GM12801 (cell line): ENCODE measurements at regions not wholly inside any gene's neighbourhood (a gene's known extent, or its start where the extent isn't known, plus 50 kb on each side); places are given as distances from the start of the nearest gene placed in this dataset.

Experiments used
- TF ChIP-seq, protein P1 (sequence below): IDR thresholded peaks from one replicate; pipeline ENCODE4 v1.5.1; 2011; ENCODE audit warnings: control low read depth; ENCODE audit not compliant: insufficient read length; ENCODE audit errors: extremely low read depth

DNA sequence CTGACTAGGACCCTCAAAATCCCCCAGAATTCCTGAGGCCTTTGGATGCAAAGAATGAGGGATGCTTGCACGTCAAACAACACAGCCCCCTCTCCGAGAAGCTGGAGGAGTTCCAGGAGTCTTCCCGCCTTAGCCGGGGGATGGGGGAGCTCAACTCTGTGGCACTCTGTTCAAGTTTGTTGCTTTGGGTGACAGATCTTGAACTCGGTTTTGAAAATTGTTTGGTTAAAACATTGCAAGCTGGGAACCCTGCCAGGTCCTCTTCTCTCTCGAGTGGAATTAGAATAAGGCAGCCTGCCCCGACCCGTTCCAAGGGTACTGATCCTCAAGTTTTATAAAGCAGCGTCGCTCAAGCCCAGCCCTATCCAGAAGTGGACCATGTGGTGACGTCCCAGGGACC lies 244.1 kb downstream of the LOXHD1 start:
- TF ChIP-seq, protein P1, sequence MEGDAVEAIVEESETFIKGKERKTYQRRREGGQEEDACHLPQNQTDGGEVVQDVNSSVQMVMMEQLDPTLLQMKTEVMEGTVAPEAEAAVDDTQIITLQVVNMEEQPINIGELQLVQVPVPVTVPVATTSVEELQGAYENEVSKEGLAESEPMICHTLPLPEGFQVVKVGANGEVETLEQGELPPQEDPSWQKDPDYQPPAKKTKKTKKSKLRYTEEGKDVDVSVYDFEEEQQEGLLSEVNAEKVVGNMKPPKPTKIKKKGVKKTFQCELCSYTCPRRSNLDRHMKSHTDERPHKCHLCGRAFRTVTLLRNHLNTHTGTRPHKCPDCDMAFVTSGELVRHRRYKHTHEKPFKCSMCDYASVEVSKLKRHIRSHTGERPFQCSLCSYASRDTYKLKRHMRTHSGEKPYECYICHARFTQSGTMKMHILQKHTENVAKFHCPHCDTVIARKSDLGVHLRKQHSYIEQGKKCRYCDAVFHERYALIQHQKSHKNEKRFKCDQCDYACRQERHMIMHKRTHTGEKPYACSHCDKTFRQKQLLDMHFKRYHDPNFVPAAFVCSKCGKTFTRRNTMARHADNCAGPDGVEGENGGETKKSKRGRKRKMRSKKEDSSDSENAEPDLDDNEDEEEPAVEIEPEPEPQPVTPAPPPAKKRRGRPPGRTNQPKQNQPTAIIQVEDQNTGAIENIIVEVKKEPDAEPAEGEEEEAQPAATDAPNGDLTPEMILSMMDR = no peak

DNA sequence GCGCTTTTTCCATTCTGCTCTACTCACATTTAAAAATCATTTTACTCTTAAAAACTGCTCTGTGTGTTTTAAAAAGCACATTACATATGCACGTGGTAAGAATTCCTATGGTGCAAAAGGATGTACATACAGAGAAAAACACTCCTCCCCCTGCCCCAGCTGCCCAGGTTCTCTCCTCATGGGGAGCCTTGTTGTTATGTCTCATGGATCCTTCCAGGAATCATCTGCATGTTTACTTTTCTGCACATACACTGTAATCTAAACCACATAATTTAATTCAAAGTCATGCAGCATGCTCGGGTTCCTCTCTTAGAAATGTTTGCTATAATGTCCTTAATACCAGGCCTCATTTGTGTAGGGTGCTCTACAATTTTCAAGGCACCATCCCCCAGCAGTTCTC lies 243.3 kb downstream of the LOXHD1 start:
- TF ChIP-seq, protein P1 = no peak

DNA sequence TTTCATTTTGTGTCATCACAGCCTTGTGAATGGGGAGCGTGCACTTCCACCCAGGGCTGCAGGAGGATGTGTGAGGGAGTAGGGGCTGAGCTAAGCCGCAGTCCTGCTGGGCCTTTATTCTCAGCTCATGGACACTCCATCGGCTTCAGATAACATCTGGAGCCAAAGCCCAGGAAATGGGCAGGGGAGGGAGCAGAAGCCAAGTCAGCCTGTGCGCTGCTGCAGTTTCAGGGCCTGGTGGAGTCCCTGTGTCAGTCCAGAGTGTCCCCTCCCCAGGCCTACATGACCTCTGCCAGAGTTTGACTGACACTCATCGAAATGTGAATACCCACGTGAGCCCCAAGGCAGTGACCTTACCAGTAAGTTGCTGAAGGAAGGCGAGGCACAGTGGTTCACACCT lies 242.2 kb downstream of the LOXHD1 start:
- TF ChIP-seq, protein P1 = no peak

DNA sequence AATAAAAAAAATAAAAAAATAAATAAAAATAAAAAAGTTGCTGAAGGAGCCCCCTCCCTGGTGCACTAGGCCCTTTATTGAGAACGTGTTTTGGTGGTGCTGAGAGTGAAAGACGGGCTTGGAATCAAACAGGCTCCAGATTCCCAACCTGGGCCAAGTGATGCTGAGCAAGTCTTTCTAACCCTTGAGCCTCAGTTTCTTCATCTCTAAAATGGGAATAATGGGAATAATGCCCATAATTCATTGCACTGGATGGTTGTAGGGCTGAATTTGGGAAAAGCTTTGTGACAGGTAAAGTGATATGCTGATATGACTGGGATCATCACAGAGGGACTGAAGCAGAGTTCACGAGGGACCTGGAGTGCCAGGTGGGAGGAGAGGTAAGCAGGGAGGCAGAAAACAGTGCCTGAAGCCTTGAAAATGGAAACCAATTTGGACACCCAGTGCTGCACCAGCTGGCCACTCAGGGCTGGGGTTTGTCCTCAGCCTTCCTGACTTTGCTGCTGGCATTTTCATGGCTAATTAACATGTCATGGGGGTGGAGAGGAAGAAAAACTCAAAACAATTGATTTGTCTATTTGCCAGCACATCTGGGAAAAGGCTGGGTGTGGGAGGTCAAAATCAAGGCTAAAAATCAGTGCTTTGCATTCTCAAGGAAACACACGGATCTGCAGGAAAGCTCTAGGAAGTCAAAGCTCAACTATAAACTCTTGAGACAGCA lies 241.3 kb downstream of the LOXHD1 start:
- TF ChIP-seq, protein P1 = no peak

DNA sequence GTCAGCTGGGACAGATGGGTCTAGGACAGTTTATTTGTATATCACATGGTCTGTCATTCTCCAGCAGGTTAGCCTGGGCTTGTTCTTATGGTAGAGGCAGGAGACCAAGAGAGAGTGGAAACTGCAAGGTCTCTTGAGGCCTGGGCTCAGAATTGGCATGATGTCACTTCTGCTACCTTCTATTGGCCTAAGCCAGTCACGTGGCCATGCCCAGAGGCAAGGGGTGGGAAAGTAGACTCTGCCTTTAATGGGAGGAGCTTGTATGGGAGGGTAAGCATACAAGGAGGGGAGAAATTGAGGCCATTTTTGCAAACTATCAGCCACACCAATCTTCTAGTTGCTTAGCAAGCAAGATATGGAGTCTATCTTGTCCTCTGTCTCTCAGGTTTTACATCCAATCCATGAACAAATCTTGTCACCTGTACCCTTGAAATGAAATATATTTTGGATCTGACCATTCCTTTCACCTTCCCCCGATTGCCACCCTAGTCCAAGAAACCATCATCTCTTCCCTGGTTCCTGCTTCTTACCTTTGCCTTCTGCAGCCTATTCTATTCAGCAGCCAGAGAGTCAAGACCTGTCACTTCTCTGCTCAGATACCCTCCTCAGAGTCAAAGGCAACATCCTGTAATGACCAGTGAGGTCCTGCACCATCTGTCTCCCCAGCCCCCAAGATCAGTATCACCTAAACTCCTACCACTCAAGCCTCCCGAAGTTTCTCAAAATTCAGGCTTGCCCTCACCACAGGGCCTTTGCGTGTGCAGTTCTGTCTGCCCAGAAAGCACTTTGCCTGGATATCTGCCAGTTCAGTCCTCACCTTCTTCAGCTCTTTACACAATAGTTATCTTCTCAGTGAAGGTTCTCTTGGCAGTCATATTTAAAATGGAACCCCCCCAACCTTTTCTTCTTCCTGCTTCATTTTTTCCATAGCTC lies 240.0 kb downstream of the LOXHD1 start:
- TF ChIP-seq, protein P1 = no peak

DNA sequence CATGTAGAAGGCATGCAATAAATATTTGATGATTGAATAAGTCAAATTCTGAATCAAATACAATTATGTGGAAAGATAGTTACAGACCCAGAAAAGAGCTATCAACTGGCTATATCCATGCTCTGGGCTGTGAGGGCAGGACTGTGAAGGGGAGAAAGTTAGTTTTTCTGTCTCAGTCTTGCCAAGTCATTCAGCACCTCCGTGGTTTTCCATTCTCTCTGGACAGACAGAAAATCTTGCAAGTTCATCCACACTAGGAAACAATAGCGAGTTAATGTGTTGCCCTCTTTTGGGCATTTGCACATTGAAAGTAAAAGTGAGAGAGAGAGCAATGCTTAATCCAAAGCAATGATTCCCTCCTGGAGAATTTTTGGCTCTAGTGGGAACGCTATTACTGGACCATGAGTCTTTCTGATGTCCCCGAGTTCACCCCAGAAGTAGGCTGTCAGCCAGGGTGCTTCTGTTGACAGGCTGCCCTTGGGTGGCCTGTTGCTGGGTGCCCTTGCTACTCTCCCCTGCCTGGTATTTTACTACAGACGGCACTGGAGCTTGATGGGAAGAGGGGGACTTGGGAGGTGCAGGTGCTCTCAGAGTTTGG lies 238.3 kb downstream of the LOXHD1 start:
- TF ChIP-seq, protein P1 = no peak
